T-helper 1 cell (primary cell): ENCODE measurements at regions not wholly inside any gene's neighbourhood (a gene's known extent, or its start where the extent isn't known, plus 50 kb on each side); places are given as distances from the start of the nearest gene placed in this dataset.

Experiments used
- DNase-seq, 5 donors: peaks; one replicate each; pipeline ENCODE4 v3.0.0-alpha.2; 2012 to 2020

DNA sequence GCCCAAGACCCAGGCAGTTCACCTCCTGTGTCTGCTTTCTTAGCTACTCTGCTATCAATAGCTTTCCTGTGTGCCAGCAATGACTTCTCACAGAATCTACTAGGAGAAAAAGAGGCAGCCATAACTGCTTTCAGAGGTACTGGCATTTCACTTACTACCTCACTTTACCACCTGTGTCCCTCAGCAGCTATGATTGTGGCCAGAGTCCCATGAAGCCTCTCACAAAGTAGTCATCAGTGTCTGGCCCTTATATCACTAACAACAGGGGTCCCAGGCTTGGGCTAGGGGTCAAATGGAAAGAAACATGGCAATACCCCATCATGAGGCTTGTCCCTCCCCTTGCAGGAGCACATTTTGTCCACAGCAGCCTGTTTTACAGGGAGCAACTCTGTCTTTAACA, 62.7 kb upstream of the EPS8L3 start:
- no peak for DNase-seq

DNA sequence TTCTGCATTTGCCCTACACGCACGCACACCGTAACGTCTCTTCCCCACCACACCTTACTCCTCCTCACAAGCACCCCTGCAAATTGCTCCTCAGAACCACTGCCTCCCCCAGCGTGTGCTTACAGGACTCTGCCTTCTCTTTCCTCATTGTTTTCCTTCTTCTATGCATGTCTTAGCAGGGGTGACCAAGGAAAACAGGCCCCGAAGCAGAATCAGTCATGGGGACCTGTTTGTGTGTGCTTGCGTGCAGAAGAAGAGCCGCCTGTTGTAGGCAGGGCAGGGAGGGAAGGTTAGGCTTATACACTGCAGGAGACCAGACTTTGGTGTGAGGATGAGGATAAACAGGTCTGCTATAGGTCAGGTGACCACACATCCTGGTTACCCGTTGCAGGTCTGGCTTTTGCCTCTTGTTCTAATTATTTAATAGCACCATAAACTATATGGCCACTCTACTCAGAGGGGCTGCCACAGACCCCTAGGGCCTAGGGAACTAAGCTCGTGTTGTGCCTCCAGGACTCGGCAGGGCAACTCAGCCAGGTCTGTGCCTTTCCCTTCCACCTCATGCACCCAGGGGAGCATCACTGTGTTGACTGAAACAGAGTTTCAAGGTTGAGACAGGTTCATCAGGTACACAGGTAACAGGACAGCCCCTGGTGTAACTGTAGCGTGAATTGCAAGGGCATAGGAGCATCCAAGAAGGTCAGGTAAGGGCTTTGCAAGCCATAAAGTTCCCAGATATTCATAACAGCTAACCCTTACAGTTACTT, 60.8 kb upstream of the EPS8L3 start:
- DNase-seq, result no peak

DNA sequence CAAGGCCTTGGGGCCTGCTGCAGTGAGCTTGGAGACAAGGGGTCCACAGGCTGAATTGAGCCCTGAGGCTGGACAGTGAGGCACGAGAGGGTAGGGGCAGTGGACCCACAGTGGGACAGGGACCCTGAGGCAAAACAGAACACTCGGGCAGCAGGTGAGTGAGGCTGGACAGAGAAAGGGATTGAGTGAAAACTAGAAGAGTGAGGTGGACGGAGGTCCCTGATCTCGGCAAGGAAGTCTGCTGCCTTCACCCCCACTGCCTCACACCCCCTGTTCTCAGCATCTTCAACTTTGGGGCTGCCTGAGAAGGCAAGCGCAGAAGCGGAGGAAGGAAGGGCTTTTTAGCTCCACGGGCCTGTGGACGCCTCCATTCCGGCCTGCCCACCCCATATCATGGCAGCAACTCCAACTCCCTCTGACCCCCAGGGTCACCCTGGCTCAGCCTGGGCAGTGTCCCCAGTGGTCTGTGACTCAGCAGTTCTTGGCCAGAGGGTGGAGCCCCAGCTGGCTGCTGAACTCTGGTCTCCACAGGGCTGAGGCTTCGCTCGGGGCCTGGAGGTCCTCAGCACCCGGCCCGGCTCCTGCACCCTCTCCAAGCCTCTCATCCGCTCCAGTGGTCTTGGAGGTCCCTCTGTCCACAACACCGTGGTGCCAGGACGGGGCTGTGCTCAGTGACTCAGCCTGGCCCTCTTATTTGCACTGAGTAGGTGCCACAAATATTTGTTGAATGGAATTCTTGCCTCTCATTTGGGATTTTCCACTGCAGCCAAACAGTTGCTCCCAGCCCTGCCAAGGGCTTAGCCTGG, 60.0 kb upstream of the EPS8L3 start:
- no peak for DNase-seq

DNA sequence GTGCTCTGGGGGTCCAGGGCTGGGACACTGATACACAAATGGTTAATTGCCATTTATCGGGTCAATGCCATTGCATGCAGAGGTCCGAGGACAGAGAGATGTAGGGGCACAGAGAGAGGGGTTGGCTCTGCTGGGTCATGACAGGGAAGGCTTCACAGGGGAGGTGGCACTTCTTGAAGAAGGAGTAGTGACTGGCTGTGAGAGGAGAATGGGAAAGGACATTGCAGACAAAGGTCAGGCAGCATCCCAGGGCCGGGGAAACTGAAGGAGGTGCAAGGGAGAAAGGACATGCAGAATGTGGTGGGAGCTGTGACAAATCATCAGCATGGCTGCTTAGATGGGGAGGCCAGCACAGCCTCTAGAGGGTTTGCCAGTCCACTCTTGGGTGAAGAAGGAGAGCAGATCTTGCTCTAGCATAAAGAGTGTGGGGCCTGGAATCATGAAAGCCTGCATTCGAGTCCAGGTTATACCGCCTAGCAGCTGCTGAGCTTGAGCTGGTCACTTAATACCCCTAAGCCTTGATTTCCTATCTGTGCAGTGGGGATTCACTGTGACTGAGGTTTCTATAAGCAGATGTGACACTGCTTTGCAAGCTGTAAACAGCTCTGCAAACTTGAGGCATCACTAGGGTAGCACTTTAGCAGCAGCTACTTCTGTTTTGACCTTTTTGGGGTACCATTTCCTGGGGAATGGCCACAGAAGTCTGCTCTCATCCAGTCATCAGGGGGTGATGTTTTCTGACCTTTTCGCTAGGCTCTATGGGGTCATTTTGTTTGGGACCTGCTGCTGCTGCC, 59.2 kb upstream of the EPS8L3 start:
- peak in 1 of 5 donors; percentile 25 for DNase-seq

DNA sequence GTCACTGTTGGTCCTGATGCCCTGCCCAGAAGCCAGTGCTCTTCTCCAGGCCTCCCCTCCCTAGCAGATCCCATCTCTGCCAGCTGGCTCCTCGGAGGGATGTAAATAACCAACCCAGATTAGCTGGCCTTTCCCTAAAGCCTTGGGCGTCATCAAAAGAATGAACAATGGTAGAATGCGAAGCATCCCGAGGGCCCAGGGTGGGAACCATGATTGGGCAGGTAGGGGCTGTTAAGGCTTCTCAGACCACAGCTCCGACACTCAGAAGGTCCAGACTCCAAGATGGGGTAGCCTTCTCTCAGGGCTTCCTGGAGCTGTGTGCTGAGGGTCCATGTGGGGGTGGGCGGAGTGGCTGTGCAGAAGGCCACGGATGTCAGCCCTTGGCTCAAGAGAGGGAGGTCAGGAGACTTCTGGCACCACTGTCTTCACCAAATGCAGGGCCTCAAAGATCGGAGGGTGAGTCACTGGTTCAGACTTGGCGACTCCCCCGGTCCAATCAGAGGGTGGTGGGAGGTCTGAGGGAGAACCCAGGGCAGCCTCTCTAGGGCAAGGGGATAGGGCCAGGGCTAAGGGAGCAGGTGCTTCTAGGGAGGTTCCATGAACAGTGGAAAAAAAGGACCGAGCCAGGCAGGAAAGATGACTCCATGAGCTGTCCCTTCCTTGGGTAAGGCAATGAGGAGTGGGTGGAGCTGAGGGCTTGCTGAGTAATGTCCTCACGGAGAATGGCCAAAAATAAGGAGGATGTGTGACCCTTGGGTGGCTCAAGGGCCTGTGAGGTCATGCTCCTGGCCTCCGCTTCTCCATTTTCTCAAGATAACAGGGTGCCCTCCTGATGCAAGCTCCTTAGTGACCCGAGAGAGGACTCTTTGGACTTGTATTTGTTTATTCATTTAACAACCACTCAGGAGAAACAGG, 58.4 kb upstream of the EPS8L3 start:
- DNase-seq, result no peak

DNA sequence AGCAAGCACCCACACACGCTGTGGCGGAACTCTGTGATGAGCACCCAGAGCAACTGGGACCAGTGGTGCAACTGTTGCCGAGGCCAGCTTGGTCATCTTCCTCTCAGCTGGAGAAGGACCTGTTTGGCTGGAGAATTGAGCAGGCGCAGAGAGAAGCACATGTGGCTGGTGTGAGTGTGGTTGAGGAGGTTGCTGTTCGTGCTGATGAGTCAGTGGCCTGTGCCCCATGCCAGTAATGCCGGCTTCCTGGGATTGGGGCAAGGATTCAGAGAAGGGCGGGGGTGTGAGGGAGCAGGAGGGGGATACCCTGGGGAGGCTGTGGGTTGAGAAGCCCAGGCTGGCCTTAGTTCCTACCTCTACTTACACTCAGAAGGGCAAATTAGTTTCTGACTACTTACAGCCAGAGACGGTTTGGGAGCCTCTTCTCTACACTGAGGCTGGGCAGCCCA, 57.5 kb upstream of the EPS8L3 start:
- DNase-seq, result peak in 1 of 5 donors; percentile 62

DNA sequence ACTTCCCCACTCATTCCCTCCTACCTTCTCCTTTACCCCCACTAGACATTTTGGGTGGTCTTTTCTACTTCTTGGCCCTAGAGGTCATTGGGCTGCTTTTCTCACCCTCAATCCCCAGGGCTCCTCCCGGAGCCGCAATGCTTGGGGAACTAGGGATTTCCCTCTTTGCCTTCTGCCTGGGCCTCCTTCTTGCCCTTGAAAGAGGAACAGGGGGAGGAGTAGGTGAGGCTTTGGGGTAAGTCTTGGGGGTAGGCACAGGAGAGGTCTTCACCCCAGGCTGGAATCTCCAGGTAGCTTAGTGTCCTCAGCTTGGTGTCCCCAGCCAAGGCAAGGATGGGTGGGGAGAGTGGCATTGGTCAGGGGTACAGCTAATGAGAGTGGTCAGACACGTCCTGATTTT, 56.2 kb upstream of the EPS8L3 start:
- DNase-seq, result no peak

DNA sequence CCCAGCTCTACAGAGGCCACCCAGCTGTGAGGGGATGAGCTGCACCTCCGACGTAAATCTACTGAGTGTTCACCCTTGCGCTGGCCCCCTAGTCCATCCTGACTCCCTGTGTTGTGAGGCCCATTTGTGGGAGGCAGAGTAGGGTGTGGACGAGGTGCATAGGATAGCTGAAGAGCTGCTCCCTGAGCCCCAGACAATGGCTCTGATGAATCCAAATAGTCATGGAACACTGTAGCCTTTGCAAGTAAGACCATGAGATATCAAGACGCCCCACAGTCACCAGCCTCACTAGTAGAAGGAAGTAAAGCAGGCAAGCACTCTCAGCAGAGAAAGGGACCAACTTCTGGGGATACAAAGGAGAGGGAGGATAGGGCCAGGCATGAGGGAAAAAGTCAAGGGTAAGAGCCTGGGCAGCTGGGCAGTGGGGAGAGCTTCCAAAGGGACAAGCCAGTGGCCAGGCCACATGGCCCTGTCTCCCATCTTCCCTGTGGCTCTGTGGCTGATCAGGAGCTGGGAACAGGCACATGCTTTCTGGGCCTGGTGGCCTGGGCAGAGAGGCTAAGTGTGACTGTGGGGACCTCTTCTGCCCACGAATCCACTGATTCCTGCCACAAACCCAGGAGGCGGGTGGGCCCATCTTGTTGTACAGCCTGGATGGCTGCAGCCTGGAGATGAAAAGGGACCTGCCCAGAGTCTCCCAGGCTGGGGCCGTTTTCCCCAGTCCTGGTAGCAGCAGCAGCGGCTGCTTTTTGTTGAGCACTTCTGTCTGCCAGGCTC, 55.5 kb upstream of the EPS8L3 start:
- no peak for DNase-seq

DNA sequence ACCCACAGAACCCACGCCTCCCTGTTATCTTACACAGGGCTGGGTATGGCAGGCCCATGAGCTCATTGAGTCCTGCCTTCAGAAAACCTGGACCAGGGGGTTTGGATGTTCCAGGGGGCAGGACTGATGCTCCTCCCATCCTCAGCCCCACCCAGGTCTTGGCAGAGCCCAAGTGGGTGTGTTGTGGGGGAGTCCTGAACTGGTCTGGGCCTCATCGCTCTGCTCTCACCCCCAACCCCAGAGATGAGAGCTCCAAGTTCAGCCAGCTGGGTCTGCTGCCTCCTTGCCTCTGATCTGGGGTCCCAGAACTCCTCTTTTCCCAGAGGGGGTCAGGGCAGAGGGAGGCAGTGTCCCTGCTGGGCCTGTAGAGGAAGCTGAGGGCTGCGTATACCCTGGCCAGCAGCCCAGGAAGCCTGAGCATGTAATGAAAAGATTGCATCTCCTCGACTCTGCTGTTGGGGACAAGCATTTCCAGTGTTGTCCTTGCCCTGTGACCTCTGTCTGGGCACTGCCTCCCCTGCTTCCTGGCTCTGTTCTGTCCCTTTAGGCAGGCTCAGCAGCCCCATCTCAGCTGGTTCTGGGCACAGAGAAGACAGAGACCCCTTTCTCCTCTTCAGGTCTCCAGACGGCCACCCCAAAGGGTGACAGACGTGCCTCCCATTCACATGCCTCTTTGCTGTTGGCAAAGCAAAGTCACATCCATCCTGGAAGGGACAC, 54.7 kb upstream of the EPS8L3 start:
- DNase-seq, result no peak

DNA sequence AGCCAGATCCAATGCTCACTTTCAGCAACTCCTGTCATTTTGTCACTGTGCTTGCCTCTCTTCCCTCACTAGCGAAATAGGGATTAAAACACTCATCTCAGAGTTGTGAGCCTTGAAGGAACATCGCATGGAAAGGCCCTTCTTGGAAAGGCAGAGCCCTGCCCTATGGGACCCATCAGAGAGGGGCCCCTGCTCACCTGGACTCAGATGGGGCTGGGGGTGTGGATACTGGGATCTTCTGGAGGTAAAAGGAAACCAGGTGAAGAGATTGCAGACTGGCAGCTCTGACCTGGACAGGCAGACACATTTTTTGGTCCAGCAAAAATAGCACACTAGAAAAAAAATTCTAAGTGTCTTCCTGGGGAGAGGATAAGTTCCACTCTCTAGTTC, 54.2 kb upstream of the EPS8L3 start:
- DNase-seq, result no peak

DNA sequence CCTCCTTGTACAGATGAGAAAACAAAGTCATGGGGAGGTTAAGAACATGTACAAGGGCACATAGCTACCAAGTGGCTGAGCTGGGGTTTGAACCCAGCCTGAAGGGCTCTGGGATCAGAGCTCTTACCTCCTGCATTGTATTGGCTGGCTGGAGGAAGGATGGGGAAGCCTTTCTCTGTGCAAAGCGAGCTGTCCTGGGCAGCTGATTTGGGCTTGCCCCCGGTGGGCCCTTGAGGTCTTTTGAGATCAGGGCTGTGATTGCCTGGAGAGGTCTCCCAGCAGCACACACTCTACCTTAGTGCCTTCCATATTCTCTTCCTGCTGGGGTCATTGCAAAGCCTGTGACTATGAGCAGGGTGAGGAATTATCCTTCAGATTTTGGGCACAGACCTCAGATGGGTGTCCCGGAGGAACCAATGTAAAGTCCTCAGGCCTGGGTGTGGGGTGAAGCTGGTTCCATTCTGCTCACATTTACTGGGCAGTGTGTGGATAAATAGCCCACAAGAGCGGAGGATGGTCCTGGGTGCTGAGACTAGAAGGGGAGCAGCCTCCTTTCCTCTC, 53.3 kb upstream of the EPS8L3 start:
- no peak for DNase-seq

DNA sequence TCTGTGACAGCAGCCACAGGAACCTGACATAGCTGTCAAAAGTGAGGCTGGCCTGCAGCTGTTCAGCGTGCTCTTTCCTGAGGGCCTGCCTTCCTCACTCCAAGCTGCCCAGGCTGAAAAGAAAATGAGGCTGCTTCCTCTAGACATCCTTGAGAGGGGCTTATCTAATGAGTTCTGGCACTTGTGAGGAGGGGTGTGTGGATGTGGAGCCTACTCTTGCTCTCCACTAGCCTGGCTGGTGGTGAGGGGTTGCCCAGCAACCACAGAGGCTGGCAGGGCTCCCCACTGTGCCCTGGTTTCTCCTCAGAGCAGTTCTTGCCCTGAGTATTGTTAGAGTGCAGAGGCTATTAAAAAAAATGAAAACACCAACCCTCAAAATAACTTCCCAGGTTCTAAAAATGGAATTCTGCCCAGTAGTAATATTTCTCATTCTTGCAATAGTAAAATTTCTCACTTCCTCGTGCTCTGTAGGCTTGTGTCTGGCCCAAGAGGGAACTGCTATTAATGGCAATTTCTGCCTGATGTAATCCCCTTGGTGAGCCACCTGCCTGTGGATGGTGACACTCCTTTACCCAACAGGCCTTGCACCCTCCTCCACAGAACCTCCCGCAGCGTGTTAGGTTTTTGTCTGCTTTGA, 52.6 kb upstream of the EPS8L3 start:
- no peak for DNase-seq

DNA sequence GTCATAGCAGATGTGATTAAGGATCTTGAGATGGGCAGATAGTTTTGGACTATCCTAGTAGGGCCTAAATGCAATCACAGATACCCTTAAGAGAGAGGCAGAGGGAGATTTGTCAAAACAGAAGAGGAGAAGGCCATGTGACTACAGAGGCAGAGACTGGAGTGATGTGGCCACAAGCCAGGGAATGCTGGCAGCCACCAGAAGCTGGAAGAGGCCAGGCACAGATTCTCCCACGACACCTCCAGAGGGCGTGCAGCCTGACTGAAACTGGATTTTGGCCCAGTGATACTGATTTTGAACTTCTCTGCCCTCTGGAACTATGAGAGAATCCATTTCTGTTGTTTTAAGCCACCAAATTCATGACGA, 52.1 kb upstream of the EPS8L3 start:
- DNase-seq, result no peak

DNA sequence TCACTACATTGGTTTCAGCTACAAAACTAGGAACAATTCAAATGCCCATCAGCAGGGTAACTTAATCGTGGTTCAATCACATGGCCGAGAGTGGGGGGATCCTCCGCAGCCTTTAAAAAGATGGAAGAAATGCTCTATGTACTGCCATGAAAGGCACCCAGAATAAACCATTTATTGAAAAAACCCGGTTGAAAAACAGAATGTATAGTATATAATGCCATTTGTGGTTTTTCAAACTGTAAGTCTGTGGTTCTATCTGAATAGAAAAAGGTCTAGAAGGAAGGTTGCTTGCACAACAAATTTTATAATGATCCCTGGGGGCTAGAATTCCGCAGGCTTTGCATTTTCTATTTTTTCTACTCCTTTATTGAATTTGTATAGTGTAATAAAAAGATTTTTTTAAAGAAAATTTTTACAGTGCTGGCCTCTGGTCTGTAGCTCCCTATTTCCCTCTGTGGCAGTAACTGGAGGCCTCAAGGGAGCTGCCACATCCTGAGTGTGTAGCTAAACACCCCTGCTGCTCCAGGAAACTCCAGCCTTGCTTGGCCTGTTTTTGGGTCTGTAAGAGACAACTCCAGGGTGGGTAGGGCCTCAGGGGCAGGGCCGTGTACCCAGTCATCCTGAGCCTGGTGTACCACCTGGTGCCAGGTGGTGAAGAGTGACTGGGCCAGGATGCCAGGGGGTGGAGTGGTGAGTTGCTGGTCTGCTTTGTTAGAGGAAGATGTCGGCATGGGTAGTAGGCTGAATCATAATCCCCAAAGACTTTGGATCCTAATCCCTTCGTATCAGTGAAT, 51.5 kb upstream of the EPS8L3 start:
- DNase-seq, result no peak

DNA sequence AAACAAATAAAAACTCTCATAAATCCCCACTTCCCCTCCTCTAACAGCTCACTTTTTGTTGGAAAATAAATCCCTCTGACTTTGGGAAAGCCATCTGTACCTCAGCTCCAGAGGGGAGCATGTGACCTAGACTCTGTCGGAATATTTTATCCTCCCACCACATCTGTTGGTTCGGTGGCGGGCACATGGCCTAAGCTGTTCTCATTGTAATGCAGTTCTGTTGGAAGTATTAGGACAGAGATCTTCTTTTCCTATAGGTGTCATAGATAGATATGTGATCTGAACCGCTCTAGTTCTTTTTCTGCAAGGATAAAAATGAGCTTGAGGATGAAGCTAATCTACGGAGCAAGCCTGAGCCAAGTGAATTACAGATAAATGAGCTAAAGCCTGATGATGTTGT, 50.5 kb upstream of the EPS8L3 start:
- no peak for DNase-seq
